Keratinocyte (primary cell): ENCODE measurements at regions not wholly inside any gene's neighbourhood (a gene's known extent, or its start where the extent isn't known, plus 50 kb on each side); places are given as distances from the start of the nearest gene placed in this dataset.

Source experiments
- DNase-seq: peaks from one replicate; pipeline ENCODE4 v3.0.0-alpha.2; 2011; ENCODE audit warnings: low read depth, missing footprints, low spot score
- FAIRE-seq: peaks from 2 replicates; lab custom pipeline; 2011; peaks lifted over from hg19 to GRCh38; lab: Jason Lieb, UNC
- H2AFZ ChIP-seq: 2 replicates; pipeline ENCODE4 v1.6.0; 2012; ENCODE audit warnings: low read length, control low read depth, inconsistent platforms; ENCODE audit not compliant: control insufficient read depth
- H3K27ac ChIP-seq: 2 replicates; pipeline ENCODE4 v1.5.1; 2011; ENCODE audit warnings: low read length; ENCODE audit not compliant: control insufficient read depth, insufficient read depth
- H3K27me3 ChIP-seq: 3 replicates; pipeline ENCODE4 v1.6.0; 2011; ENCODE audit warnings: low read length; ENCODE audit not compliant: control insufficient read depth, insufficient read depth; ENCODE audit errors: extremely low read depth
- H3K36me3 ChIP-seq, 2 experiments: 2 replicates in 1 of 2; 3 replicates in 1 of 2; pipeline ENCODE4 v1.5.1; 2011; ENCODE audit warnings: low read length in 2 of 2, mild to moderate bottlenecking in 1 of 2; ENCODE audit not compliant: control insufficient read depth in 2 of 2, insufficient read depth in 2 of 2; ENCODE audit errors: extremely low read depth in 1 of 2
- H3K4me1 ChIP-seq: 3 replicates; pipeline ENCODE4 v1.5.1; 2011; ENCODE audit warnings: low read length; ENCODE audit not compliant: control insufficient read depth, insufficient read depth; ENCODE audit errors: extremely low read depth
- H3K4me2 ChIP-seq: 3 replicates; pipeline ENCODE4 v1.6.0; 2011; ENCODE audit warnings: low read depth, low read length; ENCODE audit not compliant: control insufficient read depth, insufficient read depth; ENCODE audit errors: extremely low read depth
- H3K4me3 ChIP-seq, 3 experiments: fragments of 200-600 bp in 1 of 3; sonication (generic) in 1 of 3; 2 replicates in 2 of 3; 3 replicates in 1 of 3; pipeline ENCODE4 v1.5.1; 2011 to 2016; ENCODE audit warnings: low read length in 3 of 3, mild to moderate bottlenecking in 3 of 3, control low read depth in 2 of 3, inconsistent platforms in 1 of 3, low read depth in 1 of 3, mixed read lengths in 1 of 3, mixed run types in 1 of 3, moderate library complexity in 1 of 3; ENCODE audit not compliant: control insufficient read depth in 2 of 3, insufficient read depth in 2 of 3; ENCODE audit errors: extremely low read depth in 1 of 3
- H3K79me2 ChIP-seq: 2 replicates; pipeline ENCODE4 v1.6.0; 2012; ENCODE audit warnings: low read length; ENCODE audit not compliant: control insufficient read depth, insufficient read depth
- H3K9ac ChIP-seq: 3 replicates; pipeline ENCODE4 v1.6.0; 2011; ENCODE audit warnings: low read length; ENCODE audit not compliant: control insufficient read depth, insufficient read depth; ENCODE audit errors: extremely low read depth
- H3K9me1 ChIP-seq: 3 replicates; pipeline ENCODE4 v1.6.0; 2011; ENCODE audit warnings: low read length; ENCODE audit not compliant: control insufficient read depth, insufficient read depth; ENCODE audit errors: extremely low read depth
- H3K9me3 ChIP-seq: 2 replicates; pipeline ENCODE4 v1.5.1; 2012; ENCODE audit warnings: low read depth, low read length; ENCODE audit not compliant: control insufficient read depth
- H4K20me1 ChIP-seq: 3 replicates; pipeline ENCODE4 v1.6.0; 2011; ENCODE audit warnings: low read length; ENCODE audit not compliant: control insufficient read depth, insufficient read depth; ENCODE audit errors: extremely low read depth
- CTCF ChIP-seq, 3 experiments: IDR thresholded peaks in 1 of 3; conservative IDR thresholded peaks in 1 of 3; optimal IDR thresholded peaks in 1 of 3; 2 replicates in 2 of 3; 3 replicates in 1 of 3; pipeline versions ENCODE3 to v1.5.1; 2011; ENCODE audit warnings: low read length in 3 of 3, mild to moderate bottlenecking in 3 of 3, moderate library complexity in 2 of 3, control low read depth in 1 of 3, inconsistent platforms in 1 of 3; ENCODE audit not compliant: insufficient read depth in 2 of 3; ENCODE audit errors: extremely low read depth in 1 of 3
- EZH2 ChIP-seq: IDR thresholded peaks from one replicate; pipeline ENCODE4 v1.6.1; 2012; ENCODE audit warnings: inconsistent platforms, mild to moderate bottlenecking, low read length, moderate library complexity
- dilution Hi-C: fragments of 300-500 bp; cut with MboI; formaldehyde crosslinking; loops from one replicate; pipeline ENCODE4 v1.7.0; 2020; ENCODE audit warnings: low sequenced_read_pairs; ENCODE audit not compliant: extremely low pct_ligation_motif_present

- Histone ChIP-seq H3K36me3 (no peaks in the 10 kb centered on the region), H3K27ac (no peak overlapping the region), H2AFZ (no peak overlapping the region), H3K4me2 (no peak overlapping the region), H3K4me1 (no peaks in the 10 kb centered on the region), H3K9ac (no peak overlapping the region), H3K27me3 (no peaks in the 10 kb centered on the region), H3K4me3 (no peak overlapping the region), H3K9me3 (no peaks in the 10 kb centered on the region), H3K9me1 (no peaks in the 10 kb centered on the region), H4K20me1 (no peaks in the 10 kb centered on the region), H3K79me2 (no peaks in the 10 kb centered on the region)
- DNase-seq (no peak), FAIRE-seq (no peak)
- TF ChIP-seq CTCF (optimal IDR thresholded peaks at IDR 0.05 in 1 of 3, IDR thresholded peaks at IDR 0.05 in 1 of 3, conservative IDR thresholded peaks at IDR 0.05 in 1 of 3; ENCODE audit: extremely low read depth in 1 of 3, insufficient read depth in 2 of 3, low read length in 3 of 3) (no peak), EZH2 (no peak)
- dilution Hi-C loops = no loop called here
Observed at GRCh38 chr5:112018846-112019245, 261.9 kb upstream of the NREP start.

- DNase-seq (no peak), FAIRE-seq (no peak)
- TF ChIP-seq EZH2 (no peak), CTCF (optimal IDR thresholded peaks at IDR 0.05 in 1 of 3, IDR thresholded peaks at IDR 0.05 in 1 of 3, conservative IDR thresholded peaks at IDR 0.05 in 1 of 3; ENCODE audit: extremely low read depth in 1 of 3, insufficient read depth in 2 of 3, low read length in 3 of 3) (no peak)
- H3K4me2 ChIP-seq = no peak overlapping the region
- H2AFZ ChIP-seq = no peak overlapping the region
- no peaks in the 10 kb centered on the region for H4K20me1 ChIP-seq
- H3K27me3 ChIP-seq = no peaks in the 10 kb centered on the region
- dilution Hi-C loops = no loop called here
- no peak overlapping the region for H3K27ac ChIP-seq
- no peaks in the 10 kb centered on the region for H3K36me3 ChIP-seq
- H3K9me3 ChIP-seq = no peaks in the 10 kb centered on the region
- H3K4me3 ChIP-seq = no peak overlapping the region
- H3K4me1 ChIP-seq = no peaks in the 10 kb centered on the region
- no peaks in the 10 kb centered on the region for H3K79me2 ChIP-seq
- H3K9ac ChIP-seq = no peak overlapping the region
- H3K9me1 ChIP-seq = no peaks in the 10 kb centered on the region
Observed at GRCh38 chr5:112016980-112017379, 260.0 kb upstream of the NREP start.
